ENCODE measurements at regions not wholly inside any gene's neighbourhood (a gene's known extent, or its start where the extent isn't known, plus 50 kb on each side); places are given as distances from the start of the nearest gene placed in this dataset.

DNA sequence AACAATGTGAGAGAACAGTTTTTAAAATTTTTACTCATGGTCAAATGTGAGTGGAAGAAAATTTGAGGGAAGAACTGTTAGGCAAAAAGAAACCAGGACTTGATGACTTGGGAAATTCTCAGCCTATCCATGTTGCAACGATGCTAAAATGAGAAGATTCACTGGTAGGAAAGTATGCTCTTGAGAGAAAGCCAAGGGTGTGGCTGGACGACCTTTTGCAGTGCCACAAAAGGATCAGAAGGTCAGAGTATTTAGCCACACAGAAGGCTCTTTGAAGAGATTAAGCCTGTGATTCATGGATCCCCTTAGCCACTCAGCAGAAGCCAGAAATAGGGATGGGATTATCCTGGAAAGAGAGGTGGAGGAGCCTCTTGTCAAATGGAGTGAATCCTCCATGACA, 336.8 kb downstream of the LRIG3 start:
- Histone ChIP-seq H3K79me2 (ENCODE audit: insufficient read depth, low read length) (no peaks in the 10 kb centered on the region), H3K9me2 (ENCODE audit: insufficient read depth) (no peaks in the 10 kb centered on the region), H3K9ac (ENCODE audit: low read length) (no peak overlapping the region), H3K27me3 (ENCODE audit: insufficient read depth, low read length) (no peaks in the 10 kb centered on the region), H4K20me1 (ENCODE audit: insufficient read depth) (no peaks in the 10 kb centered on the region), H3K27ac (ENCODE audit: low read depth, low read length) (no peak overlapping the region), H3K4me1 (ENCODE audit: control insufficient read depth in 1 of 2, insufficient read depth in 2 of 2, low read length in 2 of 2) (peaks cover 4 to 11% of the 10 kb centered on the region in 2 experiments; a peak in 2 of 4 replicates), H3K36me3 (ENCODE audit: control insufficient read depth in 1 of 2, insufficient read depth in 2 of 2, low read length in 2 of 2) (no peaks in the 10 kb centered on the region), H3K4me2 (ENCODE audit: low read length) (0 out of 2 replicates have a peak overlapping the region, but pooled peaks have one; percentile 7), H3K9me3 (ENCODE audit: control insufficient read depth in 1 of 2, insufficient read depth in 1 of 2, low read depth in 1 of 2, low read length in 2 of 2) (no peaks in the 10 kb centered on the region), H2AFZ (ENCODE audit: low read depth, low read length, poor library complexity, severe bottlenecking) (no peak overlapping the region), H3K4me3 (replicated peaks in 1 of 2; ENCODE audit: low read depth in 1 of 2, low read length in 2 of 2) (no peak overlapping the region)
- ChIA-PET POLR2A (no interaction called here), CTCF (no interaction called here), RAD21 (ENCODE audit: low non-redundant PET in 1 of 2, low total read pairs in 2 of 2, uncharacterized antibody in 2 of 2, unreplicated experiment in 2 of 2) (no interaction called here)
- no peak for TF ChIP-seq SRF (IDR thresholded peaks at IDR 0.05; ENCODE audit: low read depth)
- TF ChIP-seq EZH2 (IDR thresholded peaks at IDR 0.05): no peak
- TF ChIP-seq CEBPB (IDR thresholded peaks at IDR 0.05; ENCODE audit: low read depth): no peak
- no peak for TF ChIP-seq RAD21 (IDR thresholded peaks at IDR 0.05; ENCODE audit: low read depth)
- TF ChIP-seq SP1 (IDR thresholded peaks at IDR 0.05; ENCODE audit: low read depth): no peak
- TF ChIP-seq SIN3A (IDR thresholded peaks at IDR 0.05; ENCODE audit: low read depth): no peak
- no peak for TF ChIP-seq ELF1 (IDR thresholded peaks at IDR 0.05; ENCODE audit: borderline replicate concordance, low read depth)
- TF ChIP-seq JUND (IDR thresholded peaks at IDR 0.05): no peak
- TF ChIP-seq, protein P1, sequence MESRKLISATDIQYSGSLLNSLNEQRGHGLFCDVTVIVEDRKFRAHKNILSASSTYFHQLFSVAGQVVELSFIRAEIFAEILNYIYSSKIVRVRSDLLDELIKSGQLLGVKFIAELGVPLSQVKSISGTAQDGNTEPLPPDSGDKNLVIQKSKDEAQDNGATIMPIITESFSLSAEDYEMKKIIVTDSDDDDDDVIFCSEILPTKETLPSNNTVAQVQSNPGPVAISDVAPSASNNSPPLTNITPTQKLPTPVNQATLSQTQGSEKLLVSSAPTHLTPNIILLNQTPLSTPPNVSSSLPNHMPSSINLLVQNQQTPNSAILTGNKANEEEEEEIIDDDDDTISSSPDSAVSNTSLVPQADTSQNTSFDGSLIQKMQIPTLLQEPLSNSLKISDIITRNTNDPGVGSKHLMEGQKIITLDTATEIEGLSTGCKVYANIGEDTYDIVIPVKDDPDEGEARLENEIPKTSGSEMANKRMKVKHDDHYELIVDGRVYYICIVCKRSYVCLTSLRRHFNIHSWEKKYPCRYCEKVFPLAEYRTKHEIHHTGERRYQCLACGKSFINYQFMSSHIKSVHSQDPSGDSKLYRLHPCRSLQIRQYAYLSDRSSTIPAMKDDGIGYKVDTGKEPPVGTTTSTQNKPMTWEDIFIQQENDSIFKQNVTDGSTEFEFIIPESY (IDR thresholded peaks at IDR 0.05; ENCODE audit: extremely low read depth, insufficient replicate concordance, low read length): no peak
- TF ChIP-seq POLR2A (IDR thresholded peaks at IDR 0.05; ENCODE audit: borderline replicate concordance, extremely low read depth, insufficient read depth, insufficient read length): no peak
- no peak for TF ChIP-seq POLR2AphosphoS5 (IDR thresholded peaks at IDR 0.05; ENCODE audit: low read depth, low read length)
- TF ChIP-seq, protein P2, sequence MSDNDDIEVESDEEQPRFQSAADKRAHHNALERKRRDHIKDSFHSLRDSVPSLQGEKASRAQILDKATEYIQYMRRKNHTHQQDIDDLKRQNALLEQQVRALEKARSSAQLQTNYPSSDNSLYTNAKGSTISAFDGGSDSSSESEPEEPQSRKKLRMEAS (IDR thresholded peaks at IDR 0.05): no peak
- TF ChIP-seq ZNF274 (IDR thresholded peaks at IDR 0.05; ENCODE audit: low read depth, low read length): no peak
- TF ChIP-seq TCF7L2 (IDR thresholded peaks at IDR 0.05; ENCODE audit: borderline replicate concordance, extremely low read depth, insufficient read depth, insufficient read length): no peak
- TF ChIP-seq, protein P3, sequence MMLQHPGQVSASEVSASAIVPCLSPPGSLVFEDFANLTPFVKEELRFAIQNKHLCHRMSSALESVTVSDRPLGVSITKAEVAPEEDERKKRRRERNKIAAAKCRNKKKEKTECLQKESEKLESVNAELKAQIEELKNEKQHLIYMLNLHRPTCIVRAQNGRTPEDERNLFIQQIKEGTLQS (IDR thresholded peaks at IDR 0.05): no peak
- TF ChIP-seq, protein P4, sequence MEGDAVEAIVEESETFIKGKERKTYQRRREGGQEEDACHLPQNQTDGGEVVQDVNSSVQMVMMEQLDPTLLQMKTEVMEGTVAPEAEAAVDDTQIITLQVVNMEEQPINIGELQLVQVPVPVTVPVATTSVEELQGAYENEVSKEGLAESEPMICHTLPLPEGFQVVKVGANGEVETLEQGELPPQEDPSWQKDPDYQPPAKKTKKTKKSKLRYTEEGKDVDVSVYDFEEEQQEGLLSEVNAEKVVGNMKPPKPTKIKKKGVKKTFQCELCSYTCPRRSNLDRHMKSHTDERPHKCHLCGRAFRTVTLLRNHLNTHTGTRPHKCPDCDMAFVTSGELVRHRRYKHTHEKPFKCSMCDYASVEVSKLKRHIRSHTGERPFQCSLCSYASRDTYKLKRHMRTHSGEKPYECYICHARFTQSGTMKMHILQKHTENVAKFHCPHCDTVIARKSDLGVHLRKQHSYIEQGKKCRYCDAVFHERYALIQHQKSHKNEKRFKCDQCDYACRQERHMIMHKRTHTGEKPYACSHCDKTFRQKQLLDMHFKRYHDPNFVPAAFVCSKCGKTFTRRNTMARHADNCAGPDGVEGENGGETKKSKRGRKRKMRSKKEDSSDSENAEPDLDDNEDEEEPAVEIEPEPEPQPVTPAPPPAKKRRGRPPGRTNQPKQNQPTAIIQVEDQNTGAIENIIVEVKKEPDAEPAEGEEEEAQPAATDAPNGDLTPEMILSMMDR (IDR thresholded peaks at IDR 0.05 in 2 of 3, conservative IDR thresholded peaks at IDR 0.05 in 1 of 3; ENCODE audit: borderline replicate concordance in 1 of 3, insufficient read depth in 1 of 3, low read depth in 2 of 3, low read length in 2 of 3): no peak
- no peak for TF ChIP-seq ZFX (IDR thresholded peaks at IDR 0.05)
- no peak for TF ChIP-seq CBX3 (IDR thresholded peaks at IDR 0.05; ENCODE audit: low read depth)
- TF ChIP-seq EGR1 (IDR thresholded peaks at IDR 0.05; ENCODE audit: low read depth): no peak
- ATAC-seq (peak; percentile 14; the same call in 1 of the 2 replicates), DNase-seq (ENCODE audit: low read depth, low spot score) (no peak)
- intact Hi-C loops (cut with micrococcal nuclease): no loop called here
- BruUV-seq (replicated peaks): no TSS peak
